GM12875 (cell line): ENCODE measurements at regions not wholly inside any gene's neighbourhood (a gene's known extent, or its start where the extent isn't known, plus 50 kb on each side); places are given as distances from the start of the nearest gene placed in this dataset.

ENCODE experiments used
- H3K4me3 ChIP-seq: one replicate; pipeline ENCODE4 v1.5.1; 2011; ENCODE audit warnings: low read depth, low read length, control low read depth
- TF ChIP-seq, protein P1 (sequence below): IDR thresholded peaks from 2 replicates; pipeline ENCODE4 v1.5.1; 2011; ENCODE audit warnings: low read depth, mild to moderate bottlenecking, control low read depth, inconsistent platforms, low read length, moderate library complexity, borderline replicate concordance; ENCODE audit not compliant: insufficient read depth

DNA sequence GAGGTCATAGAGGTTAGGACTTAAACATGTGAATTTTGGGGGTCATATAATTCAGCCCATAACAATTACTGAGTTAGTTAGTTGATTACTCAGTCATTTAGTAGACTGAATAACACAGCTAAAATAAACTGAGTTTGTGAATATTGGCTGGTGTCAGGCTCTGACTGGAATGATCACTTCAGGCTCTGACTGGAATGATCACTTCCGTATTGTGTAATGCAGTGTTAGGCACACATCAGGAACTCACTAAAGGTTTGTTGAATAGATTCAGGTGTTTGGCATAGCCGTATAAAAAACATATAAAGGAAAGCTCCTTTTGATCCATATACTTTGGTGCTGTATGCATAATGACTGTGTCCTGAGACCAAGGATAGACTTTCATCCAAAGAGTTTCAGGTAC, 610.5 kb downstream of the INSC start:
- TF ChIP-seq, protein P1, sequence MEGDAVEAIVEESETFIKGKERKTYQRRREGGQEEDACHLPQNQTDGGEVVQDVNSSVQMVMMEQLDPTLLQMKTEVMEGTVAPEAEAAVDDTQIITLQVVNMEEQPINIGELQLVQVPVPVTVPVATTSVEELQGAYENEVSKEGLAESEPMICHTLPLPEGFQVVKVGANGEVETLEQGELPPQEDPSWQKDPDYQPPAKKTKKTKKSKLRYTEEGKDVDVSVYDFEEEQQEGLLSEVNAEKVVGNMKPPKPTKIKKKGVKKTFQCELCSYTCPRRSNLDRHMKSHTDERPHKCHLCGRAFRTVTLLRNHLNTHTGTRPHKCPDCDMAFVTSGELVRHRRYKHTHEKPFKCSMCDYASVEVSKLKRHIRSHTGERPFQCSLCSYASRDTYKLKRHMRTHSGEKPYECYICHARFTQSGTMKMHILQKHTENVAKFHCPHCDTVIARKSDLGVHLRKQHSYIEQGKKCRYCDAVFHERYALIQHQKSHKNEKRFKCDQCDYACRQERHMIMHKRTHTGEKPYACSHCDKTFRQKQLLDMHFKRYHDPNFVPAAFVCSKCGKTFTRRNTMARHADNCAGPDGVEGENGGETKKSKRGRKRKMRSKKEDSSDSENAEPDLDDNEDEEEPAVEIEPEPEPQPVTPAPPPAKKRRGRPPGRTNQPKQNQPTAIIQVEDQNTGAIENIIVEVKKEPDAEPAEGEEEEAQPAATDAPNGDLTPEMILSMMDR, result no peak
- no peak overlapping the region for H3K4me3 ChIP-seq

DNA sequence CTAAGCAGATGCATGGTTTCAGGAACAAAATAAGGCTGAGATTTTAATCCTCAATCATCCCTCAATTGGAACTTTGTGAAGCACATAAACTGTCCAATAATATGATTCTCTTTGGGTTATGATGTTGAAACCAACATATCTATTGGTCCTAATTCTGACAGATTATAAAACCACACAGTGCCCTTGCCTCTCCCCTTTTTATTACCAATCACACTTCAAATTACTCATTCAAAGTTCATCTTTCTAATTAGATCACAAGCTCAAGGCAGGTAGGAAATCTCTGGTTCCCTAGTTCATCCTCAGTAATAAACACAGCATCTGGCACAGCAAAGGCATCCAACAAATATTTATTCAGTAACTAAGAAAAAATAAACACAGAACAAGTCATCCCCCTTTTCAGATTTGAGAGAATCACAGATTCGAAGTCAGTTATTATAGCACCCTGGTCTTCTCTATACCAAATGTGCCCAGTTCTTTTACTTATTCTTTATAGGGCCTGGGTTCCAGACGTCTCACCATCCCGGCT, 611.6 kb downstream of the INSC start:
- H3K4me3 ChIP-seq, result no peak overlapping the region
- TF ChIP-seq, protein P1, result no peak

DNA sequence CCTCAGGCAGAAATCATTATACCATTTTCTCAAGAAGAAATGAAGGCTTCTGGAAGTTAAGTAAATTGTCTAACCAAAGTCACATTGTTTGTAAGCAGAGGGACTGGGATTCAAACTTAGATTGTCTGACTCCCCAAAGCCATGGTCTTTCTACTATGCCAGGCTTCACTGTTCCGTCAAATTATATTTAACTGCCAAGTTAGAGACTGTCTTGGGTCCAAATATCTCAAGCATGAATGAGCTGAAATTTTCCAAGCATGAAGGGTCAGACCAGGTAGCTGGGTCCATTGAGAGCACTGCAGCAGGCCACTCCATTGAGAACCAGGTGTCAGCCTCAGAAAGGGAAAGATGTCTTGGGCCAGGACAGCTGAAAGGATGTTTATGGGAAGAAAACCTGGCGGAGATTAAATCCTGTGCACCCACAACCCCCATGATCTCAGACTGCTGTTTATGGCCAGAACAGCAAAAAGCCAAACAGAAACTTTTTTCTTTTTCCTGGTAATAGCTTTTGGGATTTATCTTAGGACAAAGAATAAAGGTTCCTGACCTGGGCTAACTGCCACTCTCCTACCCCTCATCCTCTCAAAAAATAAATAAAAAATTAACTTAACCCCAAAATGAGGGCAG, 612.3 kb downstream of the INSC start:
- H3K4me3 ChIP-seq, result no peak overlapping the region
- TF ChIP-seq, protein P1, result no peak

DNA sequence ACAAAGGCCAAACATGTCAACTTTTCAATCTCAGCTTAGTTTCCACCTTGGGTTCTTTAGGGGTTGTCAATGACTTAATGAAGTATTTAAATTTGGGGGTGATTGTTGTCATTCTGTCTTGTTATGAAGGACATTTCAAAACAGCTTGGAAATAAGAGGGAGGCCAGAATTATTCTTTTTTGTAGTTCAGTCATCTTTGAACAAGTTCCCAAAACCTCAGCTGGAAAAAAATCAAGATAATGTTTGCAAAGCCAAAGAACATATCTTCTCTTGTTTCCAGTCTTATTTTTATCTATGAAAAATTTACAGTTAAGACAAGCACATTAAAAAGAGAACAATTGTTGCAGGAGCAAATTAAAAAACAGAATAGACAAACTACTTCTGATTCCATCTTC, 612.8 kb downstream of the INSC start:
- TF ChIP-seq, protein P1, result no peak
- no peak overlapping the region for H3K4me3 ChIP-seq

DNA sequence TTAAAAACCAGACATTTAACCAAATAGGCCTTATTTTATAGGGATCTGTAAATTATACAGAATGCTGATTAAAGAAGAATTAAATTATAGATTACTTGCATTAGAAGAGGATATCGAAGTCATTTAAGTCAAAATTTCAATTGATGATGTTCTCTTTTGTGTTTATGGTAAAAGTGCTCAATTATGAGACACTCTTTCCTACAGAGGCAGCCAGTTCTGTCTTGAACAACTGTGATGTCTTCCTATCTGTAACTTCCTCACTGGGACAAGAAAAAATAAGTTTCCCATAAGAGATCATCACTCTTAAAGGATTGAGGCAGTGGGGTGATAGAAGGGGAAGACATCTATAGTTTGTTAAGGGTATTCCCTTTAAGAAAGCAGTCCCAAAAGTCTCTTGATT, 613.5 kb downstream of the INSC start:
- TF ChIP-seq, protein P1, result no peak
- no peak overlapping the region for H3K4me3 ChIP-seq

DNA sequence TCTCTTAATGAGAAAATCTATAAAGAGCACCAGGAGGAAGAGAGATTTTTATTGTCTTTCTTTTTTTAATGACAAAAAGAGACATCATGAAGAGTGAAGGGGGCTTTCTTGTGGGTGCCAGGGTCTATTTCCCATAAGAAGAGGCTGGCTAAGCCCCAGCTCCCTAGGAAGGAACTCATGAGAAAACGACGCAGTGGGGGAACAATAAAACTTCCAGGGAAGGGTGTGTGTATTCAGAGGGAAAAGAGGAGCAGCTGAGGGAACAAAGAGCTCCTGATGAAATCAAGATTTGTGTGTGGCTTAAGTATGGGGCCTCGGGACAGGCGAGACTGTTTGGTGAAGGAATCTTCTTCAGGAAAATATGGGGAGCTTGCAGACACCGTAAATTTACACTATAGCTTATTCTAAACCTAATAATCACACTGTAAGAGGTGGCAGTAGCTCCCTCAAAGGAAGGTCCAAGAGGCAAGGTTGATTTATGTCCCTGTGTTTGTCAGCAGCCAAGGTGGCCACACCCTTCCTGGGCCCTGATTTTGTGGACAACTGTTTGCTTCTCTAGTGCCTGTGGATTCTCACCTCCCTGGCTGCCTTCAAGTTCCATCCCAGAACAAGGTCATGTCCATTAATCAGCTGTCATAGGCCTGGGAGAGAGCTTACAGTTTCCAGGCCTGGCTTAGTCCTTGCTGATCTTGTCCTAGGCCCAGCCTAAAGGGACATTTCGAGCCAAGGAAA, 615.7 kb downstream of the INSC start:
- H3K4me3 ChIP-seq, result no peak overlapping the region
- TF ChIP-seq, protein P1, result no peak

DNA sequence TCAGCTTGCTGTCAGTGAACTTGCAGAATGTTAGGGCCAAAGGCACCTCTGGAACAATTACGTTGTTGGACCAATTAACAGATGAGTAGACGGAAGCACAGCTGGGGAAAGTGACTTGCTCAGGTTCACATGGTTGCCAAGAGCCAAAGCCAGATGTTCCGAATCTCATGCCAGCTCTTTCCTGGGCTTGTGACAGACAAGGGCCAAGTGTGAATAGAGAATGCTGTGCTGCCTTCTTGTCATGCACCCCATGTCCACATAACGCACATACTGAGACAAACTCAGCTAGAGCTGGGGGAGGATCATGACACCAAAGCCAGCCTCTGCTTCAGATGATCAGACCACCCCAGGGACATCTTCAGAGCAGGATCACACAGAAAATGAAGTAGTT, 616.3 kb downstream of the INSC start:
- TF ChIP-seq, protein P1, result no peak
- no peak overlapping the region for H3K4me3 ChIP-seq
